Stimulated activated naive CD8-positive, alpha-beta T cell treated with anti-CD3 and anti-CD28 coated beads, Interleukin-15, Interleukin-2, amounts not matched to agents 100 ng/mL and 50 ng/mL, for 24 hours (primary cell): ENCODE measurements at regions not wholly inside any gene's neighbourhood (a gene's known extent, or its start where the extent isn't known, plus 50 kb on each side); places are given as distances from the start of the nearest gene placed in this dataset.

Experiments
- H3K27ac Mint-ChIP-seq: one replicate; pipeline ENCODE4 v1.8.0; 2021; ENCODE audit warnings: mild to moderate bottlenecking, mixed read lengths
- H3K27me3 Mint-ChIP-seq: one replicate; pipeline ENCODE4 v1.8.0; 2021; ENCODE audit warnings: mixed read lengths
- H3K36me3 Mint-ChIP-seq: one replicate; pipeline ENCODE4 v1.8.0; 2021; ENCODE audit warnings: low read depth, mixed read lengths
- H3K4me1 Mint-ChIP-seq: one replicate; pipeline ENCODE4 v1.8.0; 2021; ENCODE audit warnings: low read depth, mixed read lengths
- H3K4me3 Mint-ChIP-seq: one replicate; pipeline ENCODE4 v1.8.0; 2021; ENCODE audit warnings: mild to moderate bottlenecking, mixed read lengths
- H3K9me3 Mint-ChIP-seq: one replicate; pipeline ENCODE4 v1.8.0; 2021; ENCODE audit warnings: mixed read lengths

DNA sequence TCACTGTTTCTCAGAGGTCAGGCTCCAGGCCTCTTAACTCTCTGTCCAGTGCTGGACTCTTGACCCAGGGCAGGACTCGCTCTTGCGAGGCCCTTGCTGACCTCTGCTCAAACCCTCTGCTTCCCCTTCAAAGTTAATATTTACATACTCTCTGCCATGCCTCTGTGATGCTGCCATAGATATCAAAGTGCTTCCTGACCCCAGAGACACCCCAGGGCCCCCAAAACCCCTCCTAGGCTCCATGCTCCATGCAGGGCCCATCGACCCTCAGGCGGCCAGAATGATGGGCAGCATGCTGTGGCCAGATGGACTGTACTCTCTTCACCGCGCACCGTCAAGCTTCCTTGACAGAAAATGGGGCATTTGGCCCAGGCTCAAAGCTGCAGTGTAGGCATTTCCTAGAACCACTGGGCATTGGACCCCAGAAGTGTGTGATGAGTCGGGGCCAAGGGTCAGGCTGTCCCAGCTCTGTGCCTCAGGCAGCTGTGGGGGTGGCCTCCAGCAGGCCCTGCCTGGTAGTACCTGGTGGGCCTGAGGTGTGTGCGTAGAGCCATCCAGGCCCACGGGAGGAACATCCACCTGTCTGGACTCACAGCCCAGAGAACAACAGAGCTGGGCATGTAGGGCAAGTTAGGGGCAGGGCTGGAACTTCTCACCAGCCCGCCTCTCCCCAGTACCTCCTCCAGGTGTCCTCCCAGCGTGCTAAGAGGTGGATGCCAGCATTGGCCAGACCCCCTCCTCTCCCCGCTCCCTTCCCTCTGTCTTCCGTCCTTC lies 142.8 kb downstream of the VEGFA start:
- H3K4me3 Mint-ChIP-seq, result no peak overlapping the region
- no peaks in the 10 kb centered on the region for H3K36me3 Mint-ChIP-seq
- H3K9me3 Mint-ChIP-seq, result no peaks in the 10 kb centered on the region
- H3K27ac Mint-ChIP-seq, result no peak overlapping the region
- H3K4me1 Mint-ChIP-seq, result no peaks in the 10 kb centered on the region
- peaks cover 5% of the 10 kb centered on the region for H3K27me3 Mint-ChIP-seq

DNA sequence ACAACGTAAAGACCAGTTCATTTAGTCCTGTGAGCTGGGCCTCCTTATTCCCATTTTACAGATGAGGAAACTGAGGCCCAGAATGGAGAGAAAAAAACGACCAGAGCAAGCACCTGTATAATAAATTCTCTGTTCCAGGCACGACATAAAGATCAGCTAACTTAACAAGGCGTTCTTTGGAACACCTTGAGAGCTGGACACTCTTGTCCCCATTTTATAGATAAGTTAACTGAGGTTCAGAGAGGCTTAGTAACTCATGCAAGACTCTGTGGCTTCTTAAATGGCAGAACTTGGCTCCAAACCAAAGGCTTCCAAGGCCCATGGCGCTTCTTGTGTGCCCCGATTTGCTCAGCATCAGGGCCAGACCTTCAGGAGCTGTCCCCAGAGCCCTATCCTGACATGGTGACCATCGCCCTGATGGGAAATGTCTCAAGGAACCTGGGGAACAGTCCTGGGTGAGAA lies 142.1 kb downstream of the VEGFA start:
- no peaks in the 10 kb centered on the region for H3K4me1 Mint-ChIP-seq
- H3K9me3 Mint-ChIP-seq, result no peaks in the 10 kb centered on the region
- no peak overlapping the region for H3K4me3 Mint-ChIP-seq
- H3K27ac Mint-ChIP-seq, result no peak overlapping the region
- no peaks in the 10 kb centered on the region for H3K36me3 Mint-ChIP-seq
- H3K27me3 Mint-ChIP-seq, result peaks cover 4% of the 10 kb centered on the region

DNA sequence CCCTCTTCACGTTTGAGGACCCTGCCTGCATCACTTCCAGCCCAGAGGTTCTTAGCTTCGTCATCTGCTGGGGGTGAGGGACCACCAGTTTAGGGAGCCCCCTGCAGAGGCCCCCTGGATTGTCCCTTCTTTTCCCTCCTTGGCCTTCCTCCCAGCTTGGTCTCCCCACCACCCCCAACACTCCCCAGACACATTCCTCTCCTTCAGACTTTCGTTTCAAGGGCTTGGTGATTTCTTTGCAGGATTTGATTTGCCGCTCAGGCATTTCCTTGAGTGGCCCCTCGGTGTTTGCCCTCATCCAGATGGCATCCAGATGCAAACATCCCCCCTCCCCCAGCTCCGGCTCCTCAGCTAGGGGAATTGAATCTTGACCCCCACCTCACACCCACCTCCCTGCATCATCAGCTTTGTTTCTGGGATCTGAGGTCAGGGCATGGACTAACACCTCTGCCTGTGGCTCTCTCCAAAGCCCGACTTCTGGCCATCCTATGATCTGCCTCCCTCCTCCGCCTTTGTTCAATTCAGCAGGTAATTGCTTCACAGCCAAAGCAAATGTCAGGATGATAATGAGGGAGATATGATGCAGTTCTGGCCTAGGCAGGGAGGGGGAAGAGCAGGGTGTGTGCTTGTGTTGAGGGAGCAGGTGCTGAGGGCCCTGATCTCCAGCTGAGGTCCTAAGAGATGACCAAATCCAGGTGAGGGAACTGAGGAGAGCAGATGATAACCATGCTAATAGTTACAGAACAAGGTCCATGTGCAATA lies 141.5 kb downstream of the VEGFA start:
- H3K27me3 Mint-ChIP-seq, result peaks cover 4% of the 10 kb centered on the region
- no peaks in the 10 kb centered on the region for H3K9me3 Mint-ChIP-seq
- no peak overlapping the region for H3K27ac Mint-ChIP-seq
- no peaks in the 10 kb centered on the region for H3K36me3 Mint-ChIP-seq
- H3K4me3 Mint-ChIP-seq, result no peak overlapping the region
- H3K4me1 Mint-ChIP-seq, result no peaks in the 10 kb centered on the region

DNA sequence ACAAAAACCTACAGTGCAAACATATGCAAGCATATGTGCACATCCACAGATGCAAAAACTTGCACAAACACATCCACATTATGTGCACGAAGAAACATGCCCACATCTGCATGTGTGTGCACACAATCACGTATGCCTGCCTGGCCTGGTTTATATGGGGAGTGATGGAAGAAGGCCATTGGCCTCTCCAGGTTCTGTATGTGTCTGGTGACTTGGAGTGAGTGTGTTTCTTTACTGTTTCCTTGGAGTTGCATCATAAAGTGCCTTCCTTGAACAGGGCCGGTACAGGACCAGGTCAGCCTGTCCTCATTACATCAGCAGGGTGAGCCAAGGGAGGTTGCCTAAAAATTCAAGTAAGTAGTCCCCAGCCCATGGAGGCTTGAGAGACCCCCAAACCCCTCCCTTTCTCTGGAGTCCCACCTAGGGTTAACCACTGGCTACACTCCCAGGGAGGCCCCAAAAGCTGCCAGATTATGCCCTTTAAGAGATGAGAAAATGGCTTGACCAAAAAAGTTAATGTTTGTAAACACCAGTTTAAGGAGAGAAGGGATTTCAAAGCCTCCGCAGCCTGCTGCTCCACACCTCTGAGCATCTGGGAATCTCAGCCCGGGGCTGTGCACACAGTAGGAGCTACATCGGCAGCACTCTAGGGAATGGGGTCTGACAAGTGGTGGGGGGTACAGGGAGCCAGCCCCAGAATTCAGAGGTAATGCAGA lies 140.8 kb downstream of the VEGFA start:
- Mint-ChIP-seq H3K4me1 (no peaks in the 10 kb centered on the region), H3K4me3 (no peak overlapping the region), H3K27me3 (peaks cover 4% of the 10 kb centered on the region), H3K36me3 (no peaks in the 10 kb centered on the region), H3K9me3 (no peaks in the 10 kb centered on the region), H3K27ac (no peak overlapping the region)

DNA sequence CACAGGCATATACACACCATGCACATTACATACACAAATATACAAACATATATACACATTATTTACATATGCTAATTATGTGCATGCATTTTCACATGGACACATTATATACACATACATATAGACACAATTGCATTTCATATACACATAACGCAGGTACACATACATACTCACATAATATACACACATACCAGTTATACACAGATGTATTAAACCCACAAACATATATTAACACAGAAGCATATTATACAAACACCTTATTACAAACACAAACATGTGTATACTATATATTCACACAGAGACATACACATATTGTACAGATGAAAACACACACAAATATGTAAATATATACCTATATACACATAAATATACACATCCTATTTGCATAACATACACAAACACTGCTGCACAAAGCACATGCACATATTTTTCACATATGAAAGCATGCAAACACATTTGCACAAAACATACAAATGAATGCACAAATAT lies 140.2 kb downstream of the VEGFA start:
- no peak overlapping the region for H3K4me3 Mint-ChIP-seq
- H3K9me3 Mint-ChIP-seq, result no peaks in the 10 kb centered on the region
- no peaks in the 10 kb centered on the region for H3K4me1 Mint-ChIP-seq
- peaks cover 4% of the 10 kb centered on the region for H3K27me3 Mint-ChIP-seq
- no peaks in the 10 kb centered on the region for H3K36me3 Mint-ChIP-seq
- H3K27ac Mint-ChIP-seq, result no peak overlapping the region

DNA sequence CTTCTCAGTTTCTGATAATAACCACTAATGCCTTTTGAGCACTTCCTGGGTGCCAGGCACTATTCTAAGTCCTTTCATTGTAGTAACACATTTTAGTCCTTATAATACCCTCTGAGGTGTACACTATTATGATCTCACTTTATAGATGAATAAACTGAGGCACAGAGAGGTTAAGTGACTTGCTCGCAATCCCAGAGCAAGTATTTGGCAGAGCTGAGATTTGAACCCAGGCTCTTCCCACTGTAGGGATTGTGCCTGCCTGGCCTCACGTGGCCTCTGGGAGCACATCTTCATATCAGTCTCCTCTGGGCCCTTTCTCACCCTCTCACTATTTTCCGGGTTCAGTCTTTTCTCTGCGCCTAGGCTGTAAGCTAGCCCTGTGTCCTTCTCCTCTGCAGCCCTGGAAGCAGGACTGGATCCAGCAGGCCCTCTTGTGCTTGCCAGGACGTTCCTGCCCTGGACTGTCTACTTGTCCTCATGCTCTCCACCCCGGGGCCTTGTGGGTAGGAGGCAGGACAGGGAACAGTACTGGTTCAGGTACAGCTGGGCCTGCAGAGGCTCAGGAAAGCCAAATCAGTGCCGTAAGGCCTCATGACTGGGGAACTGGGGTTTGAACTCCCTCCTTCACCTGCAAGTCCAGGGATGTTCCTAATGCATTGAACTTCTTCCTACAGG lies 139.6 kb downstream of the VEGFA start:
- H3K4me3 Mint-ChIP-seq, result no peak overlapping the region
- H3K9me3 Mint-ChIP-seq, result no peaks in the 10 kb centered on the region
- H3K4me1 Mint-ChIP-seq, result no peaks in the 10 kb centered on the region
- H3K27ac Mint-ChIP-seq, result no peak overlapping the region
- H3K27me3 Mint-ChIP-seq, result peaks cover 4% of the 10 kb centered on the region
- H3K36me3 Mint-ChIP-seq, result no peaks in the 10 kb centered on the region

DNA sequence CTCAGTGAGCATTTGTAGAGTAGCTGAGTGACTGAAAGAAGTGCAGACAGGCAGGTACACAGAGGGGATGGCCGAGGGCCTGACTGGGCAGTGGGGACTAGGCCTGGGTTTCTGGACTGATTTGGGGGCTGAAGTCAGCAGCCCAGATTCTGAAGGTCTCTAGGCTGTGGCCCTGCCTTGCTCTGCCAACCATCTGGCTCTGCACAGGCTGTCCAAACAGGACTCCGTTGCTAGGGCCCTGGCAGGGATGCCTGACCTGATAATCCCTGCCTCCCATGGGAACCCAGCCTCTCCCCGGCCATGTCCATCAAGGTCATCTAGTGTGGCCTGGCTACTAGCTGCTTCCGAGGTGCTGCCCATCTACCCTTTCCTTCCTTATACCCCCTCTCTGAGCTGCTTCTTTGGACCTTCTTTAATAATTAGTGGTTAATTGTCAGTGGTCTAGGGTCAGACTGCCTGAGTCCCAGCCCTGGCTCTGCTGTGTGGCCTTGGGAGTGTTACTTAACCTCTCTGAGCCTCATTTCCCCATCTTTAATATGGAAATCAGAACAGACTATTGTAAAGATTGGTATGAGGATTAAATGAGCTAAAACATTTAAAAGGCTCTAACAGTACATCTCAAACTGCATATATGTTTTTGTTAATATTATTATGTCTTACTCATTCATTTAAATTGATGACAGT lies 137.9 kb downstream of the VEGFA start:
- Mint-ChIP-seq H3K9me3 (no peaks in the 10 kb centered on the region), H3K27me3 (peaks cover 4% of the 10 kb centered on the region), H3K36me3 (no peaks in the 10 kb centered on the region), H3K4me3 (no peak overlapping the region), H3K4me1 (no peaks in the 10 kb centered on the region), H3K27ac (no peak overlapping the region)

DNA sequence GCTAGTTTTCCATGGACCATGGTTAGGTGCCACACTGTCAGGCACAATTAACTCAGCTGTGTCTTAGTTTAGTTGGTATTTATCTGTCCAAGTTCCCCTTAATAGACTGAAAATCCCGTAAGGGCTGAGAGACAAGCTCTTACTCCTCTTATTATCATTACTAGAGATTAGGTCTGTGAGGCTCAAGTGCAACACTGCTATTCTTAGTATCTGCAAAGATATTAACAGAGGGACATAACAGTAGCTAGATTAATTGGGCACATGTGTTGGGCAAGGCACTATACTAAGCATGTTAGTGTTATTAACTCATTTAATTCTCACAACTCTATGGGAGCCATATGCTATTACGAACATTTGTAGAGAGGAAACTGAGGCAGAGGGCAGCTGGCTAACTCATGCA lies 137.3 kb downstream of the VEGFA start:
- Mint-ChIP-seq H3K36me3 (no peaks in the 10 kb centered on the region), H3K4me1 (no peaks in the 10 kb centered on the region), H3K27me3 (peaks cover 4% of the 10 kb centered on the region), H3K4me3 (no peak overlapping the region), H3K27ac (no peak overlapping the region), H3K9me3 (no peaks in the 10 kb centered on the region)

DNA sequence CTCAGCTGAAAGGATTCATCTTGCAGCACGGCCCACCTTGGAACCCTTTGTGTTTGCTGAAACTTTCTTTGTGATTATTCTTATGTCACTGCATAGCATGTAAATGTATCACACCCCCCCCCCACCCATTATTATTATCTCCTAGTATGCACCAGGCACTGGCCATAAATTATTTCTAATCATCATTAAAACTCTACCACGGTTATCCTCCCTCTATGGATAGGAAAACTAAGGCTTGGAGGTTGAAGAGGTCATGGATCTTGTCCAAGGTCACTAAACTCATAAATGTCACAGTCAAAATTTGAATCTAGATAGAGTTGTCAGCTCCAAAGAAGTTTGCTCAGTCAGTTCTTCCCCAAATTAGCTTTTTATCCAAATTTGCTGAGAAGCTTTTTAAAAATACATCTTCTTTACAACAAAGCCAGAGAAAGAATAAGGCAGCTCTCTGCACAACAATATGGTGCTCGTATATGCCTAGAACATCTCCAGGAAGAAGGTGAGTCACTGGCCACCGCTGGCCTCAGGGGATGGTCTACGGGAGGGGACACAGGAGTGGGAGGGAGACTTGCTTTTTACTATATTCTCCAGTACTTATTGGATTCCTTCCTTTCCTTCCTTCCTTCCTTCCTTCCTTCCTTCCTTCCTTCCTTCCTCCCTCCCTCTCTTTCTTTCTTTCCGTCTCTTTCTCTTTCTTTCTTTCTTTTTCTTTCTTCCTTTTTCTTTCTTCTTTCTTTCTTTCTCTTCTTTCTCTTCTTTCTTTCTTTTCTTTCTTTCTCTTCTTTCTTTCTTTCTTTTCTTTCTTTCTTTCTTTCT lies 134.5 kb downstream of the VEGFA start:
- Mint-ChIP-seq H3K9me3 (no peaks in the 10 kb centered on the region), H3K27me3 (peaks cover 4% of the 10 kb centered on the region), H3K4me3 (no peak overlapping the region), H3K27ac (no peak overlapping the region), H3K36me3 (no peaks in the 10 kb centered on the region), H3K4me1 (no peaks in the 10 kb centered on the region)

DNA sequence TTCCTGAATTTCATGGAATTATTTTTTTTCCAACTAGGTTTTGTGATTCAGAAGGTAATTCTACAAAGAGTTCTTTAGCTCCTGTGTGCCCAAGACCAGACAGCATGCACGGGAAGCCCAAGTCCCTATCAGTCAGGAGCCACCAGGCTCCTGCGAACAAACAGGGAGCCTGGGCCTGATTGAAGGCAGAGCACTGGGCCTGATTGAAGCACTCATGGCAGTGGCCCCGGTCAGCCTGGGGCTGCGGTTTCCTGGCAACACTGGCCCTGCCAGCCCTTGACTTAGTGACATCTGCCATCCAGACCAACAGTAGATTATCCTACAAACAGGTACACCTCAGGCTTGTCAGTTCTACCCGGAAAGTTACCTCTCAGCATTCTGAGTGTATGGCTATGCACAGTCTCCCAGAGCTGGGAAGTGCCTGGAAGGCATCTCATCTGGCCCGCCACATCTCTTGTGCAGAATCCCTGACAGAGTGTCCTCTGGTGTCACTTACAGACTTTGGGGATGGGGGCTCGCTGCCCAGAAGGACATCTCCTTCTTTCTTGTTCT lies 133.8 kb downstream of the VEGFA start:
- no peak overlapping the region for H3K27ac Mint-ChIP-seq
- H3K27me3 Mint-ChIP-seq, result peaks cover 4% of the 10 kb centered on the region
- no peak overlapping the region for H3K4me3 Mint-ChIP-seq
- H3K4me1 Mint-ChIP-seq, result no peaks in the 10 kb centered on the region
- H3K9me3 Mint-ChIP-seq, result no peaks in the 10 kb centered on the region
- H3K36me3 Mint-ChIP-seq, result no peaks in the 10 kb centered on the region

DNA sequence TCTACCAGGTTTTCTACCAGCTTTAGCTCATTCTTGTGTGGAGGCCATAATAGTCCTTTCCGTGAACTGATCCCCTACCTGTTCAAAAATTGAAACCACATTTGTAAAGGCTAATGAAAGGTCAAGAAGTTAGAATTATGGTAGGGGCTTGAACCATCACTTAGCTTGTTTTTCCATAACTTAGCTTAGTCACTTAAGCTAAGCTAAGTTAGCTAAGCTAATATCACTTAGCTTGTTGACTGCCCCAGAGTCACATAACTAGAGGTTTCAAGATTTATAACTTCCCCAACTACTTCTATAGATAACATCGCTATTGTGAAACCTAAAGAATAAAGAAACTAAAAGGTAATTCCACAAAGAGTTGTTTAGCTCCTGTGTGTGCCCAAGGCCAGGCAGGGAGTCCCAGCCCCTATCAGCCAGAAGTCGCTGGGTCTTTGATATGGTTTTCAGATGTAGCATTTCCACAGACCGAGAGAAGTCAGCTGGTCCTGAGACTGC lies 131.8 kb downstream of the VEGFA start:
- Mint-ChIP-seq H3K4me3 (no peak overlapping the region), H3K4me1 (no peaks in the 10 kb centered on the region)

DNA sequence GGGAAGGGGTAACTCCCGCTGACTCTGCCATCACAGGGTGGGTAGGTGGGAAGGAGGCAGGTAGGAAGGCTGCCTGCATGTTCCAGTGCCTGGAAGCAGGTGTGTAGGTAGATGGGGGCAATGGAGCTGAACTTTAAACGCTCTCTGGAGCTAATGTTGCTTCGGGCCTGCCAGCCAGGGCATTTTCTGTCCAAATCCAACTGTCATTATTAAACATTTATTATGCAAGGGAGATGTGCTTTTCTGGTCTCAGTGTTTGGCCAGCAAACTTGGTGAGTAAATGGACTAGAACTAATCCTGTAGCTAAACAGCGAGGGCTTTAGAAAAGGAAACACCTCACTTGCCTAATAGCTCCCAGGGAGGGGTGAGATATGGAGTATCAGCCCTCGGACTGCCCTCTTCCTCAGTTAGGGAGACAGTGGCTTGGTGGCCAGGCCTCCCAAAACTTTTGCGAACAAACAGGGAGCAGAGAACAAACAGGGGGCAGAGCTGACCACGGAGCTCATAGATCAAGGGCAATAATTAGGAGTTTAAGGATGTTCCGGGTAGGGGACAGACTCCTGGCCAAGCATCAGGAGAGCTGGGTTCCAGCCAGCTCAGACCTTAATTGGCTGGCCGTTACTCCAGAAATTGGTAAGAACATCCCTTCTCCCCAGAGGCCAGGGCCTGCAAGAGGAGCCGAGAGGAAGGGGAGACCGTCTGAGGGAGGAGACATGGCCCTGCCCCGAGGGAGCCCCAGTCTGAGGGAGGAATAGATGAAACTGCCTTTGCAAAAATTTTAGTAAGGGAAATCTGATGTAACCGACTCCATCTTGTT lies 131.1 kb downstream of the VEGFA start:
- Mint-ChIP-seq H3K4me1 (no peaks in the 10 kb centered on the region), H3K4me3 (no peak overlapping the region), H3K27ac (no peak overlapping the region), H3K9me3 (no peaks in the 10 kb centered on the region), H3K36me3 (no peaks in the 10 kb centered on the region), H3K27me3 (no peaks in the 10 kb centered on the region)

More for the DNA sequence above, 131.8 kb downstream of the VEGFA start:
- H3K27me3 Mint-ChIP-seq, result no peaks in the 10 kb centered on the region
- H3K9me3 Mint-ChIP-seq, result no peaks in the 10 kb centered on the region
- no peak overlapping the region for H3K27ac Mint-ChIP-seq
- H3K36me3 Mint-ChIP-seq, result no peaks in the 10 kb centered on the region

DNA sequence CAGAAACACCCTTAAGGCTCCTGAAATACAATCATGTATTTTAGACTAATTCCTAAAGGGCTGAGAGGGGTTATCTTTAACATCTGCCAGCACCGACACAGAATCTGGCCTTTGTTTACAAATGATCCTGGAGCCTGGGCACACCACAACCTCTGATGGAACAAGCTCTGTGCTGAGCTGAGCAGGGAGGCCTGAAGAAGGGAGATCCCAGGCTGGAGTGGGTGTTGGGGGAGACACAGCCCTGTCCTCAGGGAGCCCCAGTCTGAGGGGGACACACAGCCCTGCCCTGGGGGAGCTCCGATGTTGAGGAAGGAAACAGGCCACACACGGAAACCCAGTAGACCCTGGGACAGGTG lies 130.5 kb downstream of the VEGFA start:
- no peaks in the 10 kb centered on the region for H3K9me3 Mint-ChIP-seq
- H3K36me3 Mint-ChIP-seq, result no peaks in the 10 kb centered on the region
- H3K27ac Mint-ChIP-seq, result no peak overlapping the region
- no peaks in the 10 kb centered on the region for H3K27me3 Mint-ChIP-seq
- no peak overlapping the region for H3K4me3 Mint-ChIP-seq
- no peaks in the 10 kb centered on the region for H3K4me1 Mint-ChIP-seq
